T-helper 22 cell (primary cell): ENCODE measurements at regions not wholly inside any gene's neighbourhood (a gene's known extent, or its start where the extent isn't known, plus 50 kb on each side); places are given as distances from the start of the nearest gene placed in this dataset.
"Not testable (repeated sequence)": the region's sequence is repeated elsewhere in the genome, so short reads cannot be mapped to it uniquely, and the experiment has no call there.

Experiments
- DNase-seq: peaks from one replicate; pipeline ENCODE4 v3.0.0-alpha.2; 2020; ENCODE audit warnings: low read depth

- DNase-seq = no peak
Observed at GRCh38 chr12:116430911-116431565, 128.1 kb upstream of the MAP1LC3B2 start.

- DNase-seq = no peak
Observed at GRCh38 chr12:116431677-116432300, 127.4 kb upstream of the MAP1LC3B2 start.

GRCh38 chr12:116432314-116432750 lies 126.8 kb upstream of the MAP1LC3B2 start:
- no peak for DNase-seq

- no peak for DNase-seq
Observed at GRCh38 chr12:116433249-116433648, 125.9 kb upstream of the MAP1LC3B2 start.

- DNase-seq = no peak
Observed at GRCh38 chr12:116434155-116435011, 124.8 kb upstream of the MAP1LC3B2 start.

GRCh38 chr12:116435984-116436383 lies 123.2 kb upstream of the MAP1LC3B2 start:
- no peak for DNase-seq

GRCh38 chr12:116436561-116437249 lies 122.5 kb upstream of the MAP1LC3B2 start:
- no peak for DNase-seq

- no peak for DNase-seq
Observed at GRCh38 chr12:116441292-116441691, 117.9 kb upstream of the MAP1LC3B2 start.

- no peak for DNase-seq
Observed at GRCh38 chr12:116442304-116442703, 116.9 kb upstream of the MAP1LC3B2 start.

- DNase-seq = no peak
Observed at GRCh38 chr12:116442946-116443345, 116.2 kb upstream of the MAP1LC3B2 start.

GRCh38 chr12:116443821-116444589 lies 115.2 kb upstream of the MAP1LC3B2 start:
- no peak for DNase-seq

GRCh38 chr12:116444590-116444943 lies 114.6 kb upstream of the MAP1LC3B2 start:
- no peak for DNase-seq

- no peak for DNase-seq
Observed at GRCh38 chr12:116448165-116448739, 110.9 kb upstream of the MAP1LC3B2 start.

GRCh38 chr12:116450406-116450910 lies 108.7 kb upstream of the MAP1LC3B2 start:
- DNase-seq = no peak

GRCh38 chr12:116452975-116453374 lies 106.2 kb upstream of the MAP1LC3B2 start:
- not testable (repeated sequence) for DNase-seq

GRCh38 chr12:116453631-116454030 lies 105.5 kb upstream of the MAP1LC3B2 start:
- no peak for DNase-seq

GRCh38 chr12:116454076-116454475 lies 105.1 kb upstream of the MAP1LC3B2 start:
- DNase-seq = no peak

GRCh38 chr12:116454950-116455447 lies 104.2 kb upstream of the MAP1LC3B2 start:
- no peak for DNase-seq

GRCh38 chr12:116455540-116456329 lies 103.4 kb upstream of the MAP1LC3B2 start:
- DNase-seq = no peak
